ENCODE measurements at regions not wholly inside any gene's neighbourhood (a gene's known extent, or its start where the extent isn't known, plus 50 kb on each side); places are given as distances from the start of the nearest gene placed in this dataset.

DNA sequence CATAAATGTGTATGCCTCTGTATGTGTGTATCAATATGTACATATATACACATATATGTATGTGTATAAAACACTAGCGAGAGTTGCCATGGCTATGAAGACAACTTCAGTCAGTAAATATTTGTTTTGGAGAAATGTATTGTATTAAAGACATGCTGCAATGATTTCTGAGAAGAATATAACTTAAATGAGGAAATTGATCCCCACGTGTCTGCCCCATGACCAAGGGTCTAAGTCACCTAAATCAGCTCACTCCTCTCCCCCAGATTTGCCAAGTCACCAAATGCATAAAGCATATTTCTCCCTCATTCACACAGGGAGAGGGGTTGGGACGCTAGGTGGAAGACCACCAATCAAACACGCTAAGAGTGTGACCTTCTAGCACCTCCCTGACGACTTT, 58.3 kb upstream of the LYST start:
- intact Hi-C loops (cut with DNase I): no loop called here
- no peak for DNase-seq (ENCODE audit: low spot score)

DNA sequence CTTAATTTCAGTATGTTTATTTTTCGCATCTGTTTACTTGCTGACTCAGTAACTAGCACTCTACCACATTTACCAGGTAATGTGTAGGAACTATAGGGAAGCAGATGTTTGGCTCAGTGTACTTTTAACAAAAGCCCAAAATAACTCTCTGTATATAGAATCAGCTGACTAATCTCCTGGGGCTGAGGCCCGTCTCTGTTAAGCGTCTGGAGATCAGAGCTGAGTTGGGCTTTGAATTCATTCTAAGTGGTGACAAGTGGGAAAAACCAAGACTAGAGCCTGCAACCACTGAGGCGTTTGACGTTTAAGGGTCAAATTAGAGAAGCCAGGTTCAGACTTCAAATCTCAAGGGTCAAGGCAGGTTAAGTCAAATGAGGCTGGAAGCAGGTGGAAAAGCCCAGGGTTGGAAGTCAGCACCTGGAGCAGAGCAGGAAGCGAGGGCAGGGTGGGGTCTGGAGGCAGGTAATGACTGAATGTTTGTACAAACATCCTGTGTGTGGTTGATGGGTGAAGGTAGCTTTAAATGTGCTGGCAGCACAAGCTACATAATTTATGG, 56.8 kb upstream of the LYST start:
- intact Hi-C loops (cut with DNase I): loop anchor here (5.0 kb wide), 1 partner anchor 41 kb away; no protein-coding TSS in a partner anchor
- DNase-seq (ENCODE audit: low spot score): no peak

DNA sequence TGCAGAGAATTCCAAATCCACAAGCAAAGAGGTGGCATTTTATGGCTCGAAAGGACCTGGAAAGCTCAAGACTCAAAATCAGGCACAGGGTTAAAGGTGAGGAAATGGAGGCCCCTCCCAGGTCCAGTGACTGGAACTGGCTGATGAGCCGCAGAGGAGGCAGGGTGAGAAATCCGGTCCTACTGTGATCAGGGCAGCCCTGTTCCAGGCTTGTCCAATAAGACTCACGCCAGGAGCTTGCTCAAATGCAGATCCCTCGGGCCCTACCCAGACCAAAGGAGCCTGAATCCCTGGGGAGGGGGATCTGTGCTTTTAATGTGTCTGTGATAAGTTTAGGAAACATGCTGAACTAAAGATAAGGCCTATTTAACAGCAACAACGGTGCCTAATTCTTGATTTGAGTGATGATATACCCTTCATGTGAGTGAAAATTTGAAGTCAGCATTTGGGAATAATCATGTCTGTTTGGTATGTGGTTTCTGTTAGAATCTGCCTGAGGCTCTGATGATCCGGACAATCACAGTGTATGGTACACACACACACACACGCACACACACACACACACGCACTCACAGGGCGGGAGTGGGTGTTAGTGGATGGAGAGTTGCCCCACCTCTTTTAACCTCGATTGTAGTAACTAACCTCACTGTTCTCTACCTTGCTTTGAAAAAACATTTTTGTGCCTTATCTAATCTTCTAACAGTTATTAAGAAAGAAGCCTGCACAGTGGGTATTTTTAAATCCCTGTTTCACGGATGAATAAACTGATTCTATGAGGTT, 54.1 kb upstream of the LYST start:
- DNase-seq (ENCODE audit: low spot score): no peak

DNA sequence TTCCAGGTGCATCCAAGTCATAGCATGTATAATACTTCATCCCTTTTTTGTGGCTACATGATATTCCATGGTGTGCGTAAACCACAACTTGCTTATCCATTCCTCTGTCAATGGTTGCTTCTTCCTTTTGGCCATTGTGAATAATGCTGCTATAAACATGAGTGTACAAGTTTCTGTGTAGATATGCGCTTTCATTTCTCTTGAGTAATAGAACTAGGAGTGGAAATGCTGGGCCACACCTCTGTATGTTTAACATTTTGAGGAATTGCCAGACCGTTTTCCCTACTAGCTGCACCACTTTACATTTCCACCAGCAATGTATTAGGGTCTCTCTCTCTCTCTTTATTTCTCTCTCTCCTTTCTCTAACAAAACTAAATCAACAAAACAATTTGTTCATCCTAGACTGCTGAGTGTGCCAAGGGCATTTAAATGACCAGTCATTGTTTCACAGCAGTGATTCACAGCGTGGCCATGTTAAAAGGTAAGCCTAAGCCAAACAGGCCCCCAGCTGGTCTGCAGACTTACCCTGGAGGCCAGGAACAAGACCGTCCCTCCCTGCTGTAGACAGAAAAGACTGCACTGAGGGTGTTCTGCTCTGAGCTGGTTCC, 53.2 kb upstream of the LYST start:
- intact Hi-C loops (cut with DNase I): loop anchor here (5.0 kb wide), 1 partner anchor 38 kb away; no protein-coding TSS in a partner anchor
- no peak for DNase-seq (ENCODE audit: low spot score)

More for the DNA sequence above, 54.1 kb upstream of the LYST start:
- intact Hi-C loops (cut with DNase I): loop anchor here (5.0 kb wide), 1 partner anchor 38 kb away; no protein-coding TSS in a partner anchor

DNA sequence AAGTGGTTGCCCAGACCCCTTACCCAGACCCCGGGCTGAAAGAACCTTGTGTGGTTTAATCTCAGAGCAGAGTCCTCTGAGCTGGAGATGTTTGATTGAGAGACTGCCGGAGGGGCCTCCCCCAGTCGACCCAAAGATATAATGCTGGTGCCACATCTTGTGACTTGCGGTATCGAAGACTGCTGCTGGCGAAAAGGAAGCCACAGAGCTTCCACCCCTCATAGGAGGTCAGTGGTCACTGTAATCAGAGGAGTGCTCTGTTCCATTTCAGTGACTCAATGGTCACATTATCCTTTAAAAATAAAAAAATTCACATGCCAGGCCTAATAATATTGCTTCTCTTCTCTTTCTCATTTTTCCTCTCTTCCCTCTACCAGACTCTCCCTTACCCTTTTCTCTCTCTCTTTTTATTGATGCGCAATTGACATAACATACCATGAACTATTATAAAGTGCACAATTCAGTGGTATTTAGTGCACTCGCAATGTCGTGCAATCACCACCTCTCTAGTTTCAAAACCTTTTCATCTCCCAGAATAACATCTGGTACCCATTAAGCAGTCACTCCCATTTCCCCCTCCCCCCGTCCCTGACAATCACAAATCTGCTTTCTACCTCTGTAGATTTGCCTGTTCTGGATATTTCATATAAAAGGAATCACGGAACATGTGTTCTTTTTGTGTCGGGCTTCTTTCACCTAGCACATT, 52.6 kb upstream of the LYST start:
- DNase-seq (ENCODE audit: low spot score): no peak
- intact Hi-C loops (cut with DNase I): no loop called here

DNA sequence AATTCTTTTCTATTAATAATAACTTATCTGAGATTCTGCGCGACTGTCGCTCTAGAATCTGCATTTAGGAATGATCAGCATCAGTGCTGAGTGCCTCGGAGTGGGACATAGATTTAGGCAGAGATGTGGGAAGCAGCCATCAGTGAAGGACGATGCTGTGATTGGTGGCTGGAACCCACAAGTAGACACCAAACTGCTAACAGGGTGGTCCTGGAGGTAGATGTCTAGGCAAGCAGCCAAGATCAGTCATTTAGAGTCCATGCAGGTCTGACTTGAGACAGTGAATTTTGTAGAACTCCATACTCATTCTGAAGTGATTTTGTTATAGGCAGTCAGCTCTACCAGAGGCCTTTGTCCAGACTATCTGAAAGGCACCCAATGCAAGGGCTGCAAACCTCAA, 51.8 kb upstream of the LYST start:
- intact Hi-C loops (cut with DNase I): no loop called here
- no peak for DNase-seq (ENCODE audit: low spot score)

DNA sequence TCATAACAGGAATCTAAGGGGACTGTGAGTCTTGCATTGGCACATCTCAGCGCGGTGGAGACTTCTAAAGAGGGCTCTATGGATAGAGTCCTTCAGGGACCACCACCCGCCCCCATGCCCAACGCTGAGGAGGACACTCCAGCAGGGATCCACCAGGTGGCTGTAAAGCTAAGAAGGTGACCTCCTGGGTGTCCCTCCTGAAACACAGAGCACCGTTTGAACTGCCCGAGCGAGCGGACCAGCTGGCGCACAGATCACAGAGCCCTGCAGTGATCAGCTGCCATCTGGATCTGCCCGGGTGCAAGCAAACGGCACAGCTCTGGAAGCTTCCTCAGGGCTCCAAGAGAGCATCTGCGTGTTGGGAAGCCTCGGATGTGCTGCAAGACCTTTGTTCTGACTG, 51.3 kb upstream of the LYST start:
- no peak for DNase-seq (ENCODE audit: low spot score)
- intact Hi-C loops (cut with DNase I): no loop called here

DNA sequence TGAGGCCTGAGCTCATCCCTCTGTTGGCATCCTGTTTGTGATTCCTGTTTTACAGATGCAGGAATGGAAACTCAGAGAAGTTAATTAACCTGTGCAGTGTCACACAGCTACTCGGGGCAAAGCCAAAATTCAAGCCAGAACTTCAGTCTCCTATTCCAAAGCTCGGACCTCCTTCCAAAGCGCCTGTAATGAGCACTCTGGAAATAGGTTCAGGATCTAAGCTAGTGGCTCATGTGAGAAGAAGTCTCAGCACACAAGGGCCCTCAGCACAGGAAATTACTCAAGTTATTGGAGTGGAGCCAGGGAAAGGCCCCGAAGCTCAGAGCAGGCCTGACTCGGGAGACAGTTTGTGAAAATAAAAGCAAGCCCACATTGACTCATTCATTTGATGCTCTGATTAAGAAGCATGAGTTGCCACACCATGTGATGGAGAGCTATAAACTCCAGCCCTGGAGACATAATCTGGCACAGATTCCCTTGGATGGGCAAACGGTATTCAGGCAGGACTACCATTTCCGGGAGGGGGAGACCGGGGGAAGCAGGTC, 50.6 kb upstream of the LYST start:
- DNase-seq (ENCODE audit: low spot score): peak; percentile 86
- intact Hi-C loops (cut with DNase I): no loop called here
